Hematopoietic multipotent progenitor cell (in vitro differentiated cells): ENCODE measurements at regions not wholly inside any gene's neighbourhood (a gene's known extent, or its start where the extent isn't known, plus 50 kb on each side); places are given as distances from the start of the nearest gene placed in this dataset.

Source experiments
- DNase-seq, 3 donors: peaks; one replicate each; pipeline ENCODE4 v3.0.0-alpha.2; 2011 to 2015; ENCODE audit warnings: low read depth in 2 of 3, low spot score in 2 of 3

GRCh38 chr2:14533131-14533757 lies 99.3 kb upstream of the LRATD1 start:
- no peak for DNase-seq

- DNase-seq: no peak
Observed at GRCh38 chr2:14535156-14535555, 97.4 kb upstream of the LRATD1 start.

- no peak for DNase-seq
Observed at GRCh38 chr2:14536976-14537375, 95.5 kb upstream of the LRATD1 start.

DNA sequence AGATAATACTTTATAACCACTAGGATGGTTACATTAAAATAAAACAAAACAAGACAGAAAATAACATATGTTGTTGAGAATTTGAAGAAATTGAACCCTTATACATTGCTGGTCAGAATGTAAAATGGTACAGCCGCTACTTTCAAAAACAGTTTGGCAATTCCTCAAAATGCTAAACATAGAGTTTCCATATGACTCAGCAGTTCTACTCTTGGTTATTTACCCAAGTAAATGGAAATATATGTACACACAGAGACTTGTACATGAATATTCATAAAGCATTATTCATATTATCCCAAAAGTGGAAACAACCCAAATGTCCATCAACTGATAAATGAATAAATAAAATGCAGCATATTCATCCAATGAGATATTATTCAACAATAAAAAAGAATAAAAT lies 92.5 kb upstream of the LRATD1 start:
- no peak for DNase-seq

DNA sequence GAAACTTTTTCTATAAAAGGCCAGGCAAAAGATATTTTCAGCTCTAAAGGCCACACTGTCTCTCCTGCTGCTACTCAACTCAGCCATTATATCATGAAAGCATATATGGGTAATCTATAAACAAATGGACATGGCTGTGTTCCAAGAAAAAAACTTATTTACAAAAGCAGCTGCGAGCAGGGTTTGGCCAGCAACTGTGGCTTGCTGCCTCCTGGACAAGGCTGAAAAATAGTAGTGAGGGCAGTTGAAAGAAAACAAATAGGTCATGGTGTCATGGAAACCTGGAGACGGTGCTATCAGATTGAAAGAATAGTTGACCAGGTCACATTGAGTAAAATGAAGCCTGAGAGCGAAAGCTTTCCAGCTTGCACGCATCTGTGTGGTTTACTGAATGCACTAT lies 89.2 kb upstream of the LRATD1 start:
- DNase-seq: no peak

GRCh38 chr2:14544247-14544646 lies 88.3 kb upstream of the LRATD1 start:
- no peak for DNase-seq

DNA sequence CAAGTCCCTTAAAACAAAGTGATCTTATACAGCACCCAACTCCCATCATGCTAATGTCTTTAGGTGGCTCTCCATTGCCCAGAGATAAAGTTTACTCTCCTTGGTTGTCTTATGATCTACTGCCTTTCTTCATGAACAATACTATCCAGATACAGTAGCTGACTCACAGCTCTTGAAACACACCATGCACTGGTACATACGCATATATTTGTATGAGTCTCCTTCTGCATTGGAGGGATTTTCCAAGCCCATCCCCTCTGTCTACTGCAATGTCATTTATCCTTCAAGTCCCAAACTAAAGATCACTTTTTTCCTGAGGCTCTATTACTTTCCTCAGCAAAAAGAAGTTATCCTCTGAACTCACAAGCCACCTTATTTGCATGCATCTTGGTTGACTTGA lies 84.7 kb upstream of the LRATD1 start:
- DNase-seq: no peak

DNA sequence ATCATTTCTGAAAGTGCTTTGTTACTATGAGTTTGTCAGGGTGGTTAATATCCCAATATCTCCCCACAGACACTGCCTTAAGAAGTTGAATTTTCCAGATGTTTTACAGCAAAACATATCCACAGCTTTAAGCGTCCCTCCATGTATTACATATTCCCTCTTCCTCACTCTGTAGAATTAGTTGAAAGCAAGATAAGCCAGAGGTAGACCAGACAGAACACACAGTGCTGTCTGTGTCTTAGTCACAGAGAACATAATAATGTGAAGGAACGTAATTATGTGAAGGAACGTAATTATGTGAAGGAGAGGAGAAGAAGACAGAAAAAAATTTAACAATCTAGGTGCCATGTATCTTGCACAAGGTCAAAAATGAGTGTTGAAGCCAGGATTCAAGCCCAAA lies 81.9 kb upstream of the LRATD1 start:
- DNase-seq: no peak

- DNase-seq: no peak
Observed at GRCh38 chr2:14551069-14551468, 81.4 kb upstream of the LRATD1 start.

DNA sequence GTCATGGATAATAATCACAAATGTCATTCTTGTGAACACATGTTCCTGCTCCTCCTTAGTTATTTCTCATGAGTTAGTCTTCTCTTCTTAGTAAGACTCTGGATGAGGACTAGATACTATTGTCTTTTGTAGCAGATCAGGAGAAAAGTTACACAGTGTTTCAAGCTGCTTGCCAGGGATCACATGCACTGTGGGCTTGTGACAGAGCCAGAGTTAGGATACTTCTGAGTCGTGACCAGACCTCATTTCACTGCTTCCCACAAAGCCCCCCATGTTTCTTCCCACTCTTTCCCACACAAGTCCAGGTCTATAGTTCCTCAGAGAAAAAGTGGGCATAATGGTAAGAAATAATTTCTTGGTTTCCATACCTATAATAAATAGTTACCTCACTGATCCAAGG lies 80.2 kb upstream of the LRATD1 start:
- no peak for DNase-seq

- DNase-seq: no peak
Observed at GRCh38 chr2:14552818-14553217, 79.7 kb upstream of the LRATD1 start.

DNA sequence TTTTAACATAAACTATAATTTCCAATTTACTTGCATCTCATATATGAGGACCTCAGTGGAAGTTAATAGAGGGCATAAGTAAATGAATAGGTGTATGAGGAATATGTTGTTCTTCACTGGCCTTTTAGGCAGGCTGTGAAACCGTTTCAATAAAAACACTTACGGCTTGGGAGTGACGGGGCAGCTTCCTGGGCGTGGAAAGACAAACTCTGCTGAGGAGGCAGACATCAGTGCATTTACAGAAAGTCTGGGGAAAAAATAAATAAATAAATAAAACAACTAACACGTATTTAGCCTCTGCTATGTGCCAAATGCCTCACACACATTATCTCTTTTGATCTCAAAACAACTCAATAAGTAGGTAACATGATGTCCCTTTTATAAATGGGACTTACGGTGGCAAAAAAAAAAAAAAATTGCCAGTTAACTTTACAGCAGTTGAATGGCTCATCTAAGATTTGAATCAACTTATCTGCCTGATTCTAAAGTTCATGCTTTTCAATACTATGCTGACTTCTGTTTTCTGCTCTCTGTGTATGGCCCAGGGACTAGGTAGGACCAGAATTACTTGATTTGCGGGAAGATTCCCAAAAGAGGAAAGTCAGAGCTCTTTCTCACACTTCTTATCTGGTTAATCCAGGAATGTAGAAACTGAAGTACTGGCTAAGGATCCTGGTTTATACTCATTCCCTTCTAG lies 77.5 kb upstream of the LRATD1 start:
- no peak for DNase-seq

DNA sequence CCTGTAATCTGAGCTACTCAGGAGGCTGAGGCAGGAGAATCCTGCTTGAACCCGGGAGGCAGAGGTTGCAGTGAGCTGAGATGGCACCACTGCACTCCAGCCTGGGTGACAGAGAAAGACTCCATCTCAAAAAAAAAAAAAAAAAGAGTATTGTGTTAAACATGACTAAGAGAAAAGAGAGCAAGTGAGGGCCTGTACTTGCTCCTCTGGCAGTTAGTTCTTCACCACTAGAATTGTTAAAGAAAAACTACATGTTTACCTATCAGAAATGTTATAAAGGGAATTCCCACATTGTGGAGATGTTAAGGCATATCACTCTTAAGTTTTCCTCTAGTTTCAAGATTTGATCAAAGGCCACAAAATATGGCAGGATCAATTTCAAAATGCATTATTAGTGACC lies 75.4 kb upstream of the LRATD1 start:
- no peak for DNase-seq

DNA sequence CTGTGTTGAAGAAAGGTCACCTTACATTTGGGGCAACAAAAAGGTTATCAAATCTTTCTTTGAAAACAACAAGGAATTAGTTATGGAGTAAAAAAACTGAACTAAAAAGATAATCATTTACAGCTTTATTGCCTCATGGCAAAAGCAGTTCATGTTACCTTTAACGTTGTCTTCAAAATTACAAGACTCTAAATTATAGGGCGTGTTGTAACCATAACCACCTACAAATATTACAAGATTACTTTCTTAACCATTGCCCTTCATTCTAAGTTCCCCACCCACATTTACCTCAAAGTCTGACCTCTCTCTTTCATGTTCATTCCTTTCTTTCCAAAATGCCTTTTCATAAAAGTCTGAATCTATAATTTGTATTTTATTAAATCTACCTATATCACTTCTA lies 74.6 kb upstream of the LRATD1 start:
- no peak for DNase-seq

- DNase-seq: no peak
Observed at GRCh38 chr2:14558335-14558919, 74.1 kb upstream of the LRATD1 start.

GRCh38 chr2:14560716-14561115 lies 71.8 kb upstream of the LRATD1 start:
- no peak for DNase-seq

DNA sequence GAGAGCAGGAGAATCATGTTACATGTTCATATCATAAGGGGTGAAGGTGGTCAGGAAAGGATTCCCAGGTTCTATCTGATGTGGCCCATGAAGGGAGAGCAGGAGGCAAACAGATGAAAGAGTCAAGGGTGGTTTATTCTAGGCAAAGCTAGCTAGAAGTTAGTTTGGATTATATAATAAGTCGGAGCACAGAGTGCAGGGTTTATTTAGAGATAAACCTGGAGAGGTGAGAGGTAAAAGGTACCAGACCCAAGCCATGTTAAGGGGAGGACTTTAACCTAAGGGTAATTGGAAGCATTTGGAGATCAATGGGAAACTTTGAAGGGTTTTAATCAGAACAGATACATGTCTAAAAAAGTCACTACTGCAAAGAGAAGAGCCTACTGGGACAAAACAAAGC lies 69.2 kb upstream of the LRATD1 start:
- no peak for DNase-seq

GRCh38 chr2:14565666-14566065 lies 66.9 kb upstream of the LRATD1 start:
- DNase-seq: no peak

DNA sequence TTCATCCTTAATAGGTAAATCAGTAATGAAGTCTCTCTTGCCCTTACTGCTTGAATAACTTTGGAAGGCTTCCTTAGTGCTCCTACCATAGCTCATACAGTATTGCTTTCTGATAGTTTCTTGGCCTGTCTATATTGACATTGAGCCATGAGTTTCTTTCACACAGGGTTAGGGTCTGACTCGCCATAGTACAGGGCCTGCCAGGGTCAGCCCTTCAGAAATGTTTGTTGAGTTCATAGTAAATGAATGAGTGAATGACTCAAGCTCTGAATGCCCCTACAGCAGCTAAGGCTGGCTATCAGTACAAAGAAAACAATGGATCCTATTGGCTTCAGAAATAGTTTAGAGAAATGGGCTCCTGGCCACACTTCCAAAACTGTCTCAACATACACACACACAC lies 65.0 kb upstream of the LRATD1 start:
- DNase-seq: no peak

DNA sequence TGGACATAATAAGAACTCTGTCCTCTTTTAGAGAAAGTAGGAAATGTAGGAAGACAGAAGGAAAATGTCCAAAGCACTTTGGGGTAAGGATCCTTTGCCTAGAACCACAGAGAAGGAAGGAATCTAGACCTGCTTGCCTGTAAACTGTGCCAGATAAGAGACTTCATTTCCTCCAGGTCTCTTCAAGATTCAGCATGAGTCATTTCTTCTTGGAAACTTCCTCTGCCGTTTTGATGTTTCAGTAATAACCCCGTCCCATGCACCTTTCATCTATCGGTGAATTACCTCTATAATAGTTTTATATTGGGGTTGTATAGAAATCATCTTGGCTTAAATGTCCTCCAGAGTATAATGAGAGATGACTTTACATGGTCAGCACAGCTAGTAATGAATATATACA lies 63.2 kb upstream of the LRATD1 start:
- no peak for DNase-seq

DNA sequence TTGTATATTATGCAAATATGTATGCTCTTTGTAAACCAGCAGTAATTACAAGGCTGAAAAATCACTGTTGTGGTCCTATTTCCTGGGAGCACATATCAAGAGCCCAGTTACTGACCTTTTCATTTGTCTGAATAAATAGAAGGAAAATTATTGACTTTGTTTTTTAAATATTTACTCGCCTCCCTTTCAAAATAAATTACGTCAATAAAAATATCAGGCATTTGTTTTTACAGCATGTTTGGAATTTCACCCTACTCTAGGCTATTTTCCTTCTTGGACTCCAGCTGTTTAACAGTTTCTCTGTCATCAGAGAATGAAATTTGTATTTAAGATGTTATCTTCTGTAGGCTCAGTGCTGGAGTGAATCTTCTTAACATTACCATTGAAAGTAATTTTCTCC lies 59.9 kb upstream of the LRATD1 start:
- no peak for DNase-seq

- DNase-seq: no peak
Observed at GRCh38 chr2:14577843-14578242, 54.7 kb upstream of the LRATD1 start.
